Adrenal gland (tissue), 9 donors: ENCODE measurements at regions not wholly inside any gene's neighbourhood (a gene's known extent, or its start where the extent isn't known, plus 50 kb on each side); places are given as distances from the start of the nearest gene placed in this dataset.

Source experiments
- DNase-seq, 7 donors: peaks; one replicate each; pipeline ENCODE4 v3.0.0-alpha.2; 2019 to 2020
- H3K27ac ChIP-seq, 5 donors: fragments of 200-600 bp; sonication (generic) in 4 of 5; 1 replicate in 3 of 5; 2 replicates in 2 of 5; pipeline versions ENCODE4 v1.5.1 to v1.8.0; 2016 to 2020; ENCODE audit warnings: mild to moderate bottlenecking in 1 of 5
- H3K27me3 ChIP-seq: fragments of 200-600 bp; 2 replicates; pipeline ENCODE4 v1.8.0; 2021
- H3K36me3 ChIP-seq, 2 donors: fragments of 200-600 bp; replicated peaks in 1 of 2; 1 replicate in 1 of 2; 2 replicates in 1 of 2; pipeline versions ENCODE4 v1.5.1 to v1.8.0; 2018 to 2022
- H3K4me1 ChIP-seq, 2 donors: fragments of 200-600 bp; replicated peaks in 1 of 2; 1 replicate in 1 of 2; 2 replicates in 1 of 2; pipeline versions ENCODE4 v1.5.1 to v1.8.0; 2018 to 2021
- H3K4me3 ChIP-seq, 4 donors: fragments of 200-600 bp; sonication (generic) in 3 of 4; one replicate each; pipeline ENCODE4 v1.5.1; 2016 to 2018
- H3K9me3 ChIP-seq, 3 donors: fragments of 200-600 bp; sonication (generic) in 1 of 3; replicated peaks in 1 of 3; 1 replicate in 2 of 3; 2 replicates in 1 of 3; pipeline versions ENCODE4 v1.5.1 to v1.8.0; 2016 to 2021
- POLR2A ChIP-seq, 2 donors: fragments of 450-650 bp; IDR thresholded peaks; one replicate each; pipeline ENCODE4 v1.6.1; 2017; ENCODE audit warnings: antibody characterized with exemption in 2 of 2, mild to moderate bottlenecking in 2 of 2, moderate library complexity in 1 of 2
- WGBS, 4 donors: extraction: QIAGEN DNeasy Blood & Tissue Kit in 2 of 4; methylation state at CpG; one replicate each; pipeline versions ENCODE4 v1.1.5 to v1.1.7; 2013 to 2017; 5-methylcytosine and 5-hydroxymethylcytosine counted together
- intact Hi-C, 2 donors: fragments of 100-400 bp; cut with DNase I; formaldehyde crosslinking; loops; one replicate each; pipeline versions ENCODE4 v1.14.1 to v1.15.0; 2022 to 2023
- TF ChIP-seq, protein P1 (sequence below), 6 experiments: fragments of 450-650 bp in 4 of 6; fragments of 200-600 bp in 2 of 6; sonication (generic) in 1 of 6; IDR thresholded peaks; 1 replicate in 5 of 6; 2 replicates in 1 of 6; pipeline versions ENCODE4 v1.5.1 to v1.8.0; 2016 to 2021; ENCODE audit warnings: antibody characterized with exemption in 6 of 6, mild to moderate bottlenecking in 2 of 6, moderate library complexity in 1 of 6
- donor health status: healthy with polysubstance abuse.
- donor health status: Bipolar disorder and iron deficiency.
- donor health status: DM: yes; HTN: yes; CAD: no.
- donor health status: DM: no; HTN: no; CAD: no.
- donor health status: DM: no; HTN: no; CAD: no.

DNA sequence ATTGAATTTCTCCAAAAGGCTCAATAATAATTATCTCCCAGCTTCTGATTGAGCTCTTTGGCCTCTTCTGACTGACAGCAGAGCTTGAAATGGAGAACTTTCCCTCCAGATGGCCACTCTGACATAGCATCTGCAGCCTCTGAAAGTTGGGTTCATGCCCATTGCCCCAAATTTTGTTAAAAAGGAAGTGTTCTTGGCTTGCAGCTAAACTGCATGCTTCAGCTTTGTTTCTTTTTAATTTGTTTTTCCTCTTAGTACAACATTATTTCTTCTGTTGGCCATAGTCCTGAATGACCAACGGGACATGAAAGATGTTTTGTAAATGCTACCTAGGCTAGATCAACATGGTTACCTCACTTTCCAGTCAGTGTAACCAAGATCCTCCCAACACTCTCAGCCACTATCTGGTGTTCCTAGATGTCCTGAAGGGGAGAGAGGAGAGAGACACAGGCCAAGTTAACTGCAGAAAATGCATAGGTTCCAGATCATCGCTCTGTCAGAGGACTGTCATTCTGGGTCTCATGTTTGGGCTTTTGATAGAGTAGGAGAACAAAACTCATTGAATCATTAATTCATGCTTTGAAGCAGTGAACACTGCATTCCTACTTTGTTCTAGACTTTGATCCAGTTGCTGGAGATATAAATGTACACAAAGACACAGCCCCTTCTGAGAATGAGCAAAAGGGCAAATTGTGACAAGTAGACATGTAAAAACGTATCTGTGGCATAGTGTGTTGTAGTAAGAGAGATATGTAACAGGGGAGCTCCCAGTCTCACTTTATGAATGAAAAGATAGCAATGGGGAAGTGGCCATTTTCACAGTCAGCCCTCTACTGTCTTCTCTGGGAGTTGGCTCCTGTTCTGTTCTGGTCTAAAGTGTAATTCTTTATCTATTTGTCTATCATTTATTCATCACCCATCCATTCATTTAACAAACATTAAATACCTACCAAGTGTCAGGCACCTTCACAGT is 156.2 kb downstream of the ZNF621 start:
- intact Hi-C loops: no loop called here
- Histone ChIP-seq H3K4me3 (no peak overlapping the region), H3K4me1 (no peaks in the 10 kb centered on the region), H3K9me3 (no peaks in the 10 kb centered on the region), H3K27me3 (no peaks in the 10 kb centered on the region), H3K36me3 (no peaks in the 10 kb centered on the region), H3K27ac (no peak overlapping the region)
- no peak for DNase-seq
- no peak for TF ChIP-seq POLR2A (IDR thresholded peaks at IDR 0.05)
- TF ChIP-seq, protein P1, sequence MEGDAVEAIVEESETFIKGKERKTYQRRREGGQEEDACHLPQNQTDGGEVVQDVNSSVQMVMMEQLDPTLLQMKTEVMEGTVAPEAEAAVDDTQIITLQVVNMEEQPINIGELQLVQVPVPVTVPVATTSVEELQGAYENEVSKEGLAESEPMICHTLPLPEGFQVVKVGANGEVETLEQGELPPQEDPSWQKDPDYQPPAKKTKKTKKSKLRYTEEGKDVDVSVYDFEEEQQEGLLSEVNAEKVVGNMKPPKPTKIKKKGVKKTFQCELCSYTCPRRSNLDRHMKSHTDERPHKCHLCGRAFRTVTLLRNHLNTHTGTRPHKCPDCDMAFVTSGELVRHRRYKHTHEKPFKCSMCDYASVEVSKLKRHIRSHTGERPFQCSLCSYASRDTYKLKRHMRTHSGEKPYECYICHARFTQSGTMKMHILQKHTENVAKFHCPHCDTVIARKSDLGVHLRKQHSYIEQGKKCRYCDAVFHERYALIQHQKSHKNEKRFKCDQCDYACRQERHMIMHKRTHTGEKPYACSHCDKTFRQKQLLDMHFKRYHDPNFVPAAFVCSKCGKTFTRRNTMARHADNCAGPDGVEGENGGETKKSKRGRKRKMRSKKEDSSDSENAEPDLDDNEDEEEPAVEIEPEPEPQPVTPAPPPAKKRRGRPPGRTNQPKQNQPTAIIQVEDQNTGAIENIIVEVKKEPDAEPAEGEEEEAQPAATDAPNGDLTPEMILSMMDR (IDR thresholded peaks at IDR 0.05): no peak
- 65 to 73% (median 69%) methylated on average over 3 of the region's 3 CpGs for WGBS, 4 donors

DNA sequence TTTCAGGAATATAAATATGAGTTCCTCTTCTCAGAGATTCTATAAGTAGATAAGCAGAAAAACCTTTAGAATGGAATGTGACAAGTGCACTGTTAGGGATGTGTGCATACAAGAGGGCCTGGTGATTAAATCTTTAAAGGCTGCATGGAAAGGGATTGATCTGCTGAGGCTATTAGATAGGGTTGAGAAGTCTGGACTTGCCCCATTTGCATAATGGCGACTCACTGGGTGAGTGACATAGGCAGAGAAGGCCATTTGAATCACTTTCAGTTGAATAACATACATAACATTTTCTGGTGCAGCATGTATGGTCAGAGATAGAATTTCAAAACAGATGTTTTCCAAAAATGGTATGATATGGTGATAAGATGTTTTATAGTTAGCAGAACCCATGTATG is 156.9 kb downstream of the ZNF621 start:
- H3K9me3 ChIP-seq: no peaks in the 10 kb centered on the region
- WGBS, 4 donors: 82 to 94% (median 86%) methylated on average over 1 of the region's 1 CpG
- H3K4me3 ChIP-seq: no peak overlapping the region
- DNase-seq: no peak
- H3K4me1 ChIP-seq: no peaks in the 10 kb centered on the region
- TF ChIP-seq POLR2A (IDR thresholded peaks at IDR 0.05): no peak
- TF ChIP-seq, protein P1 (IDR thresholded peaks at IDR 0.05): no peak
- H3K27ac ChIP-seq: no peak overlapping the region
- intact Hi-C loops: no loop called here
- no peaks in the 10 kb centered on the region for H3K27me3 ChIP-seq
- H3K36me3 ChIP-seq: no peaks in the 10 kb centered on the region

DNA sequence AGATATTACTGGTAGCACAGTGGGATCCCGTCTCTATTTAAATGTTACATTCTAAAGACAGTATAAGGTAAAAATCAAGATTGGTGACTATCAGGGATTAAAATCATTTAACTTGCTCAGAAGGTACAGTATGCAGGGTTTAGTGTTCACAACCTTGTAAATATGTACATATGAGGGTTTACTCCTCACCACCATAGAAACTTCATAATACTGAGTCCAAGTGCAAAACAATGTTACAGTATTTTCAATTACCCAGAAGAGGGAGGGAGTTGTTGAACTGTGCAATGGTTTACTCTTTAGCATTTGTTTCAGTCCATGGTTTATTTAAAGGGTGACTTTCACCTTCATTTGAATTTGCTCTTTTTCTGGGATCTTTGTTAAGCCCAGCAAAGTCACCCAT is 165.1 kb downstream of the ZNF621 start:
- peaks cover 0 to 8% of the 10 kb centered on the region in 2 donors for H3K4me1 ChIP-seq
- H3K27me3 ChIP-seq: no peaks in the 10 kb centered on the region
- intact Hi-C loops: no loop called here
- DNase-seq: no peak
- 84 to 95% (median 91%) methylated on average over 1 of the region's 1 CpG for WGBS, 4 donors
- no peak overlapping the region for H3K4me3 ChIP-seq
- H3K27ac ChIP-seq: no peak overlapping the region
- no peaks in the 10 kb centered on the region for H3K36me3 ChIP-seq
- TF ChIP-seq, protein P1 (IDR thresholded peaks at IDR 0.05): no peak
- TF ChIP-seq POLR2A (IDR thresholded peaks at IDR 0.05): no peak
- H3K9me3 ChIP-seq: no peaks in the 10 kb centered on the region

DNA sequence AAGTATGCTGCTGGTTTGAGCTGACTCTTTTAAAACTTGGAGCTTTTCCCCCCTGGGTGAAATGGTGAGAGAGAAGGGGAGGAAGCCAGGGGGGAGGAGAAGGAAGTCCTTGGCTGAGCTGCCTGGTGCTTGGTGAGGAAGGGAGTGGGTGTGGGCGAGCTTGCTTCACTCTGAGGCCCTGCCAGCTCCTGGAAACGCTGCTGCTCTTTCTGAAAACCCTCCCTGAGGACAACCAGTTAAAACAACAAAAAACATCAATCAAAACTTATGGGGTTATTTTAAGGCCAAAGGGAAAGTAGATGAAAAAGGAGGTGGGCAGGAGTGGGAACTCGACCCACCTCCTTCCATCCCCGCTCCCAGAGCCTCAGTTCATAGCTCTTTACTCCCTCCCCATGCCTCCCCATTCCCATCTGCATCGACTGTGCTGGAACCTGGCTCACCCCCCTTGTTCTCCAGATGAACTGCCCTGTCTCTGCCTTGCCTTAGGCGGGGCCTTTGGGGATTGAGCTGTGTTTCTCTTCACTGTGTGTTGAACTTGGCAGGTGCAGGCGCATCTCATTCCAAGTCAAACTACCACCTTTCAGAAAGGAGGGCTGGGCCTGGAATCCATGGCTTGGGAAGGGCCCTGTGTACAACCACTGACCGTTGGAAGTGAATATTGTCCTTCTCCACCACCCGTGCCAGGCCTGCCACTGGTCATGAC is 166.1 kb downstream of the ZNF621 start:
- H3K4me1 ChIP-seq: peaks cover 0 to 8% of the 10 kb centered on the region in 2 donors
- H3K9me3 ChIP-seq: no peaks in the 10 kb centered on the region
- WGBS, 4 donors: 48 to 66% (median 56%) methylated on average over 8 to 9 of the region's 9 CpGs
- H3K36me3 ChIP-seq: no peaks in the 10 kb centered on the region
- no peak for TF ChIP-seq POLR2A (IDR thresholded peaks at IDR 0.05)
- TF ChIP-seq, protein P1 (IDR thresholded peaks at IDR 0.05): no peak
- peak overlapping the region in 1 of 5 donors; percentile 68 for H3K27ac ChIP-seq
- intact Hi-C loops: no loop called here
- H3K27me3 ChIP-seq: no peaks in the 10 kb centered on the region
- peak in 6 of 7 donors; percentile 15 to 55 (median 36) for DNase-seq
- H3K4me3 ChIP-seq: no peak overlapping the region
